SIG-M5 (cell line): ENCODE measurements at regions not wholly inside any gene's neighbourhood (a gene's known extent, or its start where the extent isn't known, plus 50 kb on each side); places are given as distances from the start of the nearest gene placed in this dataset.

Experiments used
- DNase-seq: peaks from one replicate; lab custom pipeline; 2025; lab: John Stamatoyannopoulos, UW

- DNase-seq: no peak
Observed at GRCh38 chr14:41972531-41972930, 365.9 kb downstream of the LRFN5 start.

GRCh38 chr14:41960281-41960680 is 353.6 kb downstream of the LRFN5 start:
- no peak for DNase-seq

GRCh38 chr14:41957459-41957858 is 350.8 kb downstream of the LRFN5 start:
- no peak for DNase-seq
